ENCODE measurements at regions not wholly inside any gene's neighbourhood (a gene's known extent, or its start where the extent isn't known, plus 50 kb on each side); places are given as distances from the start of the nearest gene placed in this dataset.

DNA sequence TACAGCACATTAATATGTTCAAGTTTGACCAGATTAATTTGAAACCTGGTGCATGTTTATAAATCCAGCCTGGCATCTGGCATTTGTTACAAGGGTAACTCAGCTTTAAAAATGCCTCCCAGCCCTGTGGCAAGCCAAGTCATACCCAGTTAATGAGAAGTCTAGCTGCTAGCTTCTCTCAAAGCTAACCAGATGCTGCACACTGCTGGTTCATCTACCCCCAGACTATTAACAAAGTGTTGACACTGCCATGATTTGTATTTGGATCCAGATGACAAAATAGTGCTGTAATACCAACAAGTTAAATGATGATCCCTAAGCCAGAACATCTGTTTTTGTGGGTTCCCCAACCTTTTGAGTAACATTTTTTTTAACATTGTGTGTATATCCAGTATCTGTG lies 573.7 kb upstream of the DAB2 start:
- TF ChIP-seq, protein P1, sequence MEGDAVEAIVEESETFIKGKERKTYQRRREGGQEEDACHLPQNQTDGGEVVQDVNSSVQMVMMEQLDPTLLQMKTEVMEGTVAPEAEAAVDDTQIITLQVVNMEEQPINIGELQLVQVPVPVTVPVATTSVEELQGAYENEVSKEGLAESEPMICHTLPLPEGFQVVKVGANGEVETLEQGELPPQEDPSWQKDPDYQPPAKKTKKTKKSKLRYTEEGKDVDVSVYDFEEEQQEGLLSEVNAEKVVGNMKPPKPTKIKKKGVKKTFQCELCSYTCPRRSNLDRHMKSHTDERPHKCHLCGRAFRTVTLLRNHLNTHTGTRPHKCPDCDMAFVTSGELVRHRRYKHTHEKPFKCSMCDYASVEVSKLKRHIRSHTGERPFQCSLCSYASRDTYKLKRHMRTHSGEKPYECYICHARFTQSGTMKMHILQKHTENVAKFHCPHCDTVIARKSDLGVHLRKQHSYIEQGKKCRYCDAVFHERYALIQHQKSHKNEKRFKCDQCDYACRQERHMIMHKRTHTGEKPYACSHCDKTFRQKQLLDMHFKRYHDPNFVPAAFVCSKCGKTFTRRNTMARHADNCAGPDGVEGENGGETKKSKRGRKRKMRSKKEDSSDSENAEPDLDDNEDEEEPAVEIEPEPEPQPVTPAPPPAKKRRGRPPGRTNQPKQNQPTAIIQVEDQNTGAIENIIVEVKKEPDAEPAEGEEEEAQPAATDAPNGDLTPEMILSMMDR (IDR thresholded peaks at IDR 0.05), result no peak
- TF ChIP-seq POLR2A (IDR thresholded peaks at IDR 0.05), result no peak

Measured in heart left ventricle (tissue), 13 donors.